Ureter (tissue), 1 donor: ENCODE measurements at regions not wholly inside any gene's neighbourhood (a gene's known extent, or its start where the extent isn't known, plus 50 kb on each side); places are given as distances from the start of the nearest gene placed in this dataset.
"Not testable (repeated sequence)": the region's sequence is repeated elsewhere in the genome, so short reads cannot be mapped to it uniquely, and the experiment has no call there.

ENCODE experiments used
- DNase-seq: peaks from one replicate; pipeline ENCODE4 v3.0.0-alpha.2; 2020; ENCODE audit warnings: low spot score
- donor health status: DM: yes; HTN: yes; CAD: no.

GRCh38 chr17:65307961-65308316 is 170.8 kb downstream of the RGS9 start:
- no peak for DNase-seq

- DNase-seq: no peak
These were observed 170.2 kb downstream of the RGS9 start for GRCh38 chr17:65307081-65307960.

- no peak for DNase-seq
These were observed 168.6 kb downstream of the RGS9 start for GRCh38 chr17:65305778-65306177.

- no peak for DNase-seq
These were observed 167.9 kb downstream of the RGS9 start for GRCh38 chr17:65305116-65305515.

- not testable (repeated sequence) for DNase-seq
These were observed 164.7 kb downstream of the RGS9 start for GRCh38 chr17:65301882-65302281.

- no peak for DNase-seq
These were observed 164.0 kb downstream of the RGS9 start for GRCh38 chr17:65301184-65301583.

GRCh38 chr17:65297916-65298315 is 160.7 kb downstream of the RGS9 start:
- no peak for DNase-seq

- no peak for DNase-seq
These were observed 160.2 kb downstream of the RGS9 start for GRCh38 chr17:65297384-65297783.

- DNase-seq: peak; percentile 61
These were observed 157.1 kb downstream of the RGS9 start for GRCh38 chr17:65294181-65294719.

- DNase-seq: no peak
These were observed 156.5 kb downstream of the RGS9 start for GRCh38 chr17:65293584-65294180.

- DNase-seq: no peak
These were observed 155.3 kb downstream of the RGS9 start for GRCh38 chr17:65292430-65292829.

- DNase-seq: not testable (repeated sequence)
These were observed 154.1 kb downstream of the RGS9 start for GRCh38 chr17:65291301-65291700.

GRCh38 chr17:65290616-65291015 is 153.4 kb downstream of the RGS9 start:
- no peak for DNase-seq

- DNase-seq: no peak
These were observed 152.9 kb downstream of the RGS9 start for GRCh38 chr17:65290056-65290455.

- no peak for DNase-seq
These were observed 149.9 kb downstream of the RGS9 start for GRCh38 chr17:65287040-65287439.

- DNase-seq: no peak
These were observed 146.5 kb downstream of the RGS9 start for GRCh38 chr17:65283704-65284103.

- no peak for DNase-seq
These were observed 142.3 kb downstream of the RGS9 start for GRCh38 chr17:65279456-65279855.

- no peak for DNase-seq
These were observed 141.6 kb downstream of the RGS9 start for GRCh38 chr17:65278820-65279184.

GRCh38 chr17:65278050-65278819 is 141.1 kb downstream of the RGS9 start:
- peak; percentile 56 for DNase-seq

GRCh38 chr17:65277576-65277975 is 140.4 kb downstream of the RGS9 start:
- no peak for DNase-seq
